Neutrophil (primary cell): ENCODE measurements at regions not wholly inside any gene's neighbourhood (a gene's known extent, or its start where the extent isn't known, plus 50 kb on each side); places are given as distances from the start of the nearest gene placed in this dataset.

ENCODE experiments used
- H3K27ac ChIP-seq: fragments of 200-600 bp; sonication (generic); 2 replicates; pipeline ENCODE4 v1.5.1; 2016; ENCODE audit warnings: mild to moderate bottlenecking, moderate library complexity
- H3K27me3 ChIP-seq: fragments of 200-600 bp; sonication (generic); 2 replicates; pipeline ENCODE4 v1.6.0; 2016; ENCODE audit warnings: mild to moderate bottlenecking
- H3K36me3 ChIP-seq: fragments of 200-600 bp; sonication (generic); 2 replicates; pipeline ENCODE4 v1.5.1; 2017
- H3K4me1 ChIP-seq, 2 experiments: fragments of 200-600 bp in 1 of 2; sonication (generic) in 1 of 2; 1 replicate in 1 of 2; 2 replicates in 1 of 2; pipeline versions ENCODE4 v1.5.1 to v1.6.1; 2013 to 2016; ENCODE audit warnings: low read depth in 1 of 2, low read length in 1 of 2, mild to moderate bottlenecking in 1 of 2, moderate library complexity in 1 of 2; ENCODE audit not compliant: control insufficient read depth in 1 of 2, insufficient read depth in 1 of 2
- H3K4me3 ChIP-seq, 2 experiments: fragments of 200-600 bp in 1 of 2; sonication (generic) in 1 of 2; 1 replicate in 1 of 2; 2 replicates in 1 of 2; pipeline ENCODE4 v1.5.1; 2013 to 2016; ENCODE audit warnings: low read depth in 1 of 2, low read length in 1 of 2, mild to moderate bottlenecking in 1 of 2, moderate library complexity in 1 of 2
- H3K9me3 ChIP-seq: fragments of 200-600 bp; sonication (generic); 2 replicates; pipeline ENCODE4 v1.5.1; 2016
- CTCF ChIP-seq: fragments of 200-600 bp; sonication (generic); IDR thresholded peaks from 2 replicates; pipeline ENCODE4 v1.5.1; 2016; ENCODE audit warnings: antibody characterized with exemption

DNA sequence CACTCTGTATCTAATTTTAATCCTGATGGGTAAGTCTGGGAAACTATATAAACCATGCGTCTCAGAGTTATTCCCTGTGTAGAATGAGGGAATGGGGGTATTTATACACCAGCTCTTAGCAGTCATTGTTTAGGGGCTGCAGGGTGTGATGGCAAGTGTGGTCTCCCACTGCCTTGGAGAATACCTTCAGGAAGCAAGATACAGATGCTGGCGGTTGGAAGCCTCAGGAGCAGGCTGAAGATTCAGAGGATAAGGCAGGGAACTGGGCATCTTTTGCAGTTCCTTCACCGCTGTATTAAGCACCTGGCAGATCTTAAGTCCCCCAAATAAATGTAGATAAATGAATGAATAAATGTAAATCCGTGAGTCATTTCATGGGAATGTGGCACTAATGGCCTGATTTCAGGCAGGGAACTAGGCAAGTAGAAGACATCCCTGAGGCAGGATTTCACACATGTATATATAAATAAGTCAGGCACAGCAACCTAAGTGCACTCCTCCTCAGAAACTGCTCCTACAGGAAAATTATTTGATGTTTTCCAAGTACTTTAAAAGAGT is 209.2 kb upstream of the GADL1 start:
- Histone ChIP-seq H3K4me3 (no peak overlapping the region), H3K27ac (no peak overlapping the region), H3K9me3 (no peaks in the 10 kb centered on the region), H3K4me1 (no peaks in the 10 kb centered on the region), H3K36me3 (no peaks in the 10 kb centered on the region), H3K27me3 (no peaks in the 10 kb centered on the region)
- no peak for TF ChIP-seq CTCF

DNA sequence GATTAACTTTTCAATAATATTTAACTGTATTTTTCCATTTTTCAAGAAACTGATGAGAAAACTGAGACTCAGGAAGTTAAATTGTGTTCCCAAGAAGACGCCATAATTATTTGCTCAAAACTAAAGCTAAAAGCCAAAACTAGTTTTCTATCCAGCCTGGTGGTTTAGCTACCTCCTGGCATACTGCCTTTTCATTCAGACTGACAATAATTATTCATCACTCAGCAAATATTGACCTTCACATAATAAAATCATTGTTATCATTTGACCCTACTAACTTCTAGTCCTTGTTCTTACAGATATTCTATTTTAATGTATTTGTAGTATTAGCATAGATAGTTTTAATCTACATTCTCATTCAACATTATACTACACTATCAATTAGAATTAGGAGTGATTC is 210.6 kb upstream of the GADL1 start:
- Histone ChIP-seq H3K4me1 (no peaks in the 10 kb centered on the region), H3K27ac (no peak overlapping the region), H3K9me3 (no peaks in the 10 kb centered on the region), H3K4me3 (no peak overlapping the region), H3K36me3 (no peaks in the 10 kb centered on the region), H3K27me3 (no peaks in the 10 kb centered on the region)
- TF ChIP-seq CTCF: no peak

DNA sequence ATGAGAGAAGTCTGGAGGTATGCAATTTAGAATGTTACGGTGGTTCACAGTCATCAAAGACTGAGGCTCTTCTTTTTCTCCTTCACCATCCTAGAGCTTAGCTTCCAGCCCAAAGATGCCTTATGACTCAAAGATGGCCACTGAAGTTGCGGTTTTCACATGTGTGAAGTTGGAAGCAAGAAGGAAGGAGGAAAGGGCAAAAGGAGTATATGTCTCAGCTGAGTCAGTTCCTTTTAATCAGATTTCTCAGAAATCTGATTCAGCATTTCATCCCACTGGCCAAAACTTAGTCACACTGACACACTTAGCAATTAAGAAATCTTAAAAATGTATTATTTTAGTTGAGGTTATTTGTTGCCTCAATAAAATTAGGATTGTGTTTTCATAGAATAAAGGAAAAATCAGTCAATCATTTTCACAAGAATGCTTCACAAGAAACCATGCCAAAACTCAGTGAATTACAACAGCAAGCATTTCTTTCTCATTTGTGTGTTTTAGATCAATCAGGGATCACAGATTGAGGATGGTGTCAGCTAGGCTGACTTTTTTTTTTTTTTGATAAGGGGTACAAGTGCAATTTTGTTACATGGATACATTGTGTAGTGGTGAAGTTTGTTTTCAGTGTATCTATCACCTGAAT is 211.1 kb upstream of the GADL1 start:
- Histone ChIP-seq H3K36me3 (no peaks in the 10 kb centered on the region), H3K9me3 (no peaks in the 10 kb centered on the region), H3K27me3 (no peaks in the 10 kb centered on the region), H3K4me3 (no peak overlapping the region), H3K4me1 (no peaks in the 10 kb centered on the region), H3K27ac (no peak overlapping the region)
- no peak for TF ChIP-seq CTCF

- H3K4me3 ChIP-seq: no peak overlapping the region
- H3K27ac ChIP-seq: no peak overlapping the region
- no peaks in the 10 kb centered on the region for H3K27me3 ChIP-seq
- H3K9me3 ChIP-seq: no peaks in the 10 kb centered on the region
- H3K36me3 ChIP-seq: no peaks in the 10 kb centered on the region
- H3K4me1 ChIP-seq: no peaks in the 10 kb centered on the region
- TF ChIP-seq CTCF: no peak
These were observed 211.7 kb upstream of the GADL1 start for GRCh38 chr3:31106204-31106603.

DNA sequence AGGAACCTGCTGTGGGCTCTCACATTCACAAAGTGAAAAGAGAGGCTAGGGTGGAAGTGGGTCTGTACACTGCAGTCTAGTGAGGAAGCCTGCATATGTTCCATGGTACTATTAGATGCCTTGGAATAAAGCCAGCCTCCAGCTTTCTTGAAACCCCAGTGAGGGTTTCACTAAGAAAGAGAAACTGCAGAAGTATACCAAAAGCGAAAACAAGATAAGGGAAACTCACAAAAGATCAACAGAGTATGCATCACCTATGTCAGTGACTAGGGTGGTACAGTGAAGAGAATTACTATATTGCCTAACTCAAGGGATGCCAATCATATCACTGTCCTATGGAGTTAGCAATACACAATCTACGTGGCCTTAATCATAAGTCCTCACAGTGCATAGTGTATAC is 212.5 kb upstream of the GADL1 start:
- Histone ChIP-seq H3K27me3 (no peaks in the 10 kb centered on the region), H3K36me3 (no peaks in the 10 kb centered on the region), H3K4me1 (no peaks in the 10 kb centered on the region), H3K9me3 (no peaks in the 10 kb centered on the region), H3K4me3 (no peak overlapping the region), H3K27ac (no peak overlapping the region)
- no peak for TF ChIP-seq CTCF
